ENCODE measurements at regions not wholly inside any gene's neighbourhood (a gene's known extent, or its start where the extent isn't known, plus 50 kb on each side); places are given as distances from the start of the nearest gene placed in this dataset.

GRCh38 chr3:152196782-152197181 is 71.9 kb upstream of the MBNL1 start:
- Mint-ChIP-seq H3K36me3 (no peaks in the 10 kb centered on the region), H3K9me3 (no peaks in the 10 kb centered on the region), H3K4me1 (peaks cover 2% of the 10 kb centered on the region; the same call in 1 of the 2 replicates), H3K4me3 (no peak overlapping the region), H3K27ac (no peak overlapping the region; the same call in 1 of the 2 replicates), H3K27me3 (ENCODE audit: low read depth) (no peaks in the 10 kb centered on the region)
- ATAC-seq (no peak), DNase-seq (ENCODE audit: low spot score) (no peak)
- ChIA-PET CTCF (no interaction called here), POLR2A (no interaction called here)
- no peak for TF ChIP-seq SP1 (CRISPR knock-in tag; conservative IDR thresholded peaks at IDR 0.05)
- no peak for TF ChIP-seq IRF2 (CRISPR knock-in tag; IDR thresholded peaks at IDR 0.05; ENCODE audit: borderline replicate concordance, low read depth)
- TF ChIP-seq STAT6 (CRISPR knock-in tag; conservative IDR thresholded peaks at IDR 0.05; ENCODE audit: low read depth) = no peak
- no peak for TF ChIP-seq SOX15 (CRISPR knock-in tag; IDR thresholded peaks at IDR 0.05)
- TF ChIP-seq NR3C1 (CRISPR knock-in tag; conservative IDR thresholded peaks at IDR 0.05; ENCODE audit: low read depth) = no peak
- TF ChIP-seq NR1H2 (CRISPR knock-in tag; IDR thresholded peaks at IDR 0.05) = no peak
- TF ChIP-seq PRDM15 (CRISPR knock-in tag; IDR thresholded peaks at IDR 0.05) = no peak
- TF ChIP-seq E2F5 (CRISPR knock-in tag; IDR thresholded peaks at IDR 0.05) = no peak
- TF ChIP-seq ZMAT4 (CRISPR knock-in tag; IDR thresholded peaks at IDR 0.05) = no peak
- no peak for TF ChIP-seq ZBTB43 (CRISPR knock-in tag; IDR thresholded peaks at IDR 0.05)
- TF ChIP-seq ZNF512 (CRISPR knock-in tag; IDR thresholded peaks at IDR 0.05; ENCODE audit: borderline replicate concordance) = no peak
- TF ChIP-seq SMAD3 (CRISPR knock-in tag; IDR thresholded peaks at IDR 0.05; ENCODE audit: borderline replicate concordance) = no peak
- no peak for TF ChIP-seq TEAD4 (CRISPR knock-in tag; IDR thresholded peaks at IDR 0.05)
- TF ChIP-seq ATF2 (CRISPR knock-in tag; IDR thresholded peaks at IDR 0.05; ENCODE audit: borderline replicate concordance, low read depth) = no peak
- TF ChIP-seq ZNF232 (CRISPR knock-in tag; IDR thresholded peaks at IDR 0.05) = no peak
- TF ChIP-seq ATF6 (CRISPR knock-in tag; IDR thresholded peaks at IDR 0.05) = no peak
- no peak for TF ChIP-seq CTCF (IDR thresholded peaks at IDR 0.05)
